Esophagus muscularis mucosa (tissue), 4 donors: ENCODE measurements at regions not wholly inside any gene's neighbourhood (a gene's known extent, or its start where the extent isn't known, plus 50 kb on each side); places are given as distances from the start of the nearest gene placed in this dataset.

Source experiments
- DNase-seq: peaks from one replicate; pipeline ENCODE4 v3.0.0-alpha.2; 2017; ENCODE audit errors: extremely low spot score
- H3K27ac ChIP-seq, 4 donors: fragments of 200-600 bp; sonication (generic); replicated peaks in 1 of 4; 1 replicate in 3 of 4; 2 replicates in 1 of 4; pipeline ENCODE4 v1.5.1; 2016 to 2019; ENCODE audit warnings: mild to moderate bottlenecking in 1 of 4
- H3K27me3 ChIP-seq, 4 donors: fragments of 200-600 bp; sonication (generic); one replicate each; pipeline versions ENCODE4 v1.5.1 to v1.6.0; 2016 to 2019
- H3K36me3 ChIP-seq, 4 donors: fragments of 200-600 bp; sonication (generic); one replicate each; pipeline ENCODE4 v1.5.1; 2016 to 2019
- H3K4me1 ChIP-seq, 4 donors: fragments of 200-600 bp; sonication (generic); one replicate each; pipeline ENCODE4 v1.5.1; 2016 to 2019
- H3K4me3 ChIP-seq, 4 donors: fragments of 200-600 bp; sonication (generic); 1 replicate in 2 of 4; 2 replicates in 2 of 4; pipeline ENCODE4 v1.5.1; 2016 to 2019; ENCODE audit warnings: mild to moderate bottlenecking in 4 of 4, moderate library complexity in 1 of 4
- H3K9me3 ChIP-seq, 4 donors: fragments of 200-600 bp; sonication (generic); 1 replicate in 3 of 4; 2 replicates in 1 of 4; pipeline ENCODE4 v1.5.1; 2016 to 2019
- EP300 ChIP-seq: sonication (generic); formaldehyde crosslinking; IDR thresholded peaks from one replicate; pipeline ENCODE4 v1.6.1; 2017; ENCODE audit warnings: antibody characterized with exemption
- POLR2A ChIP-seq: fragments of 450-650 bp; IDR thresholded peaks from one replicate; pipeline ENCODE4 v1.6.1; 2017; ENCODE audit warnings: antibody characterized with exemption, moderate library complexity, mild to moderate bottlenecking, low read depth
- POLR2AphosphoS5 ChIP-seq, 2 donors: sonication (generic); formaldehyde crosslinking; IDR thresholded peaks; one replicate each; pipeline ENCODE4 v1.6.1; 2017; ENCODE audit warnings: antibody characterized with exemption in 2 of 2
- WGBS: methylation state at CpG from one replicate; pipeline ENCODE4 v1.1.5; 2018; 5-methylcytosine and 5-hydroxymethylcytosine counted together
- intact Hi-C: fragments of 100-400 bp; cut with DNase I; formaldehyde crosslinking; loops from one replicate; pipeline ENCODE4 v1.15.1; 2023
- TF ChIP-seq, protein P1 (sequence below), 3 experiments: fragments of 200-600 bp in 2 of 3; fragments of 450-650 bp in 1 of 3; sonication (generic) in 2 of 3; IDR thresholded peaks; one replicate each; pipeline ENCODE4 v1.5.1; 2017 to 2019; ENCODE audit warnings: antibody characterized with exemption in 3 of 3, mild to moderate bottlenecking in 2 of 3, moderate library complexity in 1 of 3

DNA sequence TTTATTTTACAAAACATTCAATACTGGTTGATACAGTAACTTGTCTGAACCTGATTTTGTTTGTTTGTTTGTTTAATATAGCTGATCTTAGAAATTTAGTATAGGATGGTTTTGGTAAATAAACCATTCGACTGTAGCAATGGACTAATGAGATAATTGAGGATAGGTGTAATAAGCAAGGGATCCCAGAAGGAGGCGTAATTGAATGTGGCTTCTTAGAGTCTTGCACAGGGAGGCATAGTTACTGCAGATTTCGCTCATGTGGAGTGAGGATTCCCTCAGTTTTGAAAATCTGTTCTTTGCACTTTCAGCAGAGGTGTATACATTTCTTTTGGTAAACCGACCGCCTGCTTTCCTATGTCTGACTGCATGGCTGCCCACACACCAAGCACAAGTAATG lies 709.6 kb downstream of the SOCS6 start:
- Histone ChIP-seq H3K9me3 (no peaks in the 10 kb centered on the region), H3K4me3 (no peak overlapping the region), H3K27me3 (no peaks in the 10 kb centered on the region), H3K4me1 (no peaks in the 10 kb centered on the region), H3K36me3 (no peaks in the 10 kb centered on the region), H3K27ac (no peak overlapping the region)
- no peak for TF ChIP-seq POLR2AphosphoS5 (IDR thresholded peaks at IDR 0.05)
- TF ChIP-seq, protein P1, sequence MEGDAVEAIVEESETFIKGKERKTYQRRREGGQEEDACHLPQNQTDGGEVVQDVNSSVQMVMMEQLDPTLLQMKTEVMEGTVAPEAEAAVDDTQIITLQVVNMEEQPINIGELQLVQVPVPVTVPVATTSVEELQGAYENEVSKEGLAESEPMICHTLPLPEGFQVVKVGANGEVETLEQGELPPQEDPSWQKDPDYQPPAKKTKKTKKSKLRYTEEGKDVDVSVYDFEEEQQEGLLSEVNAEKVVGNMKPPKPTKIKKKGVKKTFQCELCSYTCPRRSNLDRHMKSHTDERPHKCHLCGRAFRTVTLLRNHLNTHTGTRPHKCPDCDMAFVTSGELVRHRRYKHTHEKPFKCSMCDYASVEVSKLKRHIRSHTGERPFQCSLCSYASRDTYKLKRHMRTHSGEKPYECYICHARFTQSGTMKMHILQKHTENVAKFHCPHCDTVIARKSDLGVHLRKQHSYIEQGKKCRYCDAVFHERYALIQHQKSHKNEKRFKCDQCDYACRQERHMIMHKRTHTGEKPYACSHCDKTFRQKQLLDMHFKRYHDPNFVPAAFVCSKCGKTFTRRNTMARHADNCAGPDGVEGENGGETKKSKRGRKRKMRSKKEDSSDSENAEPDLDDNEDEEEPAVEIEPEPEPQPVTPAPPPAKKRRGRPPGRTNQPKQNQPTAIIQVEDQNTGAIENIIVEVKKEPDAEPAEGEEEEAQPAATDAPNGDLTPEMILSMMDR (IDR thresholded peaks at IDR 0.05), result no peak
- TF ChIP-seq POLR2A, result no peak
- TF ChIP-seq EP300, result no peak
- 76% methylated on average over 5 of the region's 5 CpGs for WGBS
- DNase-seq, result no peak
- intact Hi-C loops, result no loop called here

DNA sequence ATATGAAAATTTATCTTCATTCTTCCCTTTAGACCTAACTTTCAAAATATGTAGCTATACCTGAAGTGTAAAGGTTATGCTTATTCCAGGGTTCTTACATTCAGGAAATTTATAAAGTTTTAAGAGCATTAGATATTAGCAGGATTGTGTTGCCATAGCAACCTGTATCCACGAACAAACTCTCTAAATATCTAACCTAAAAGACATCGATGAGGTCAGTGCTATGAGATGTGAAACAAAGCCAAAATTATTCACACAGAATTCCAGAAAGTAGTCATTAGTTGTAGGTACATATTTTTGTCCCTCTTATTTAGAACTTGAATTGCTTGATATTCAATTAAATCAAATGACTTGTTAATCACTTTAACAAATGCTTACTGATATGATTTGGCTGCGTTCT lies 705.3 kb downstream of the SOCS6 start:
- Histone ChIP-seq H3K27ac (no peak overlapping the region), H3K4me1 (no peaks in the 10 kb centered on the region), H3K27me3 (no peaks in the 10 kb centered on the region), H3K9me3 (no peaks in the 10 kb centered on the region), H3K4me3 (no peak overlapping the region), H3K36me3 (no peaks in the 10 kb centered on the region)
- TF ChIP-seq EP300 (no peak), POLR2AphosphoS5 (IDR thresholded peaks at IDR 0.05) (no peak), POLR2A (no peak)
- TF ChIP-seq, protein P1 (IDR thresholded peaks at IDR 0.05), result no peak
- DNase-seq, result no peak
- whole genome bisulfite sequencing, result 71% methylated on average over 3 of the region's 3 CpGs
- intact Hi-C loops, result no loop called here

DNA sequence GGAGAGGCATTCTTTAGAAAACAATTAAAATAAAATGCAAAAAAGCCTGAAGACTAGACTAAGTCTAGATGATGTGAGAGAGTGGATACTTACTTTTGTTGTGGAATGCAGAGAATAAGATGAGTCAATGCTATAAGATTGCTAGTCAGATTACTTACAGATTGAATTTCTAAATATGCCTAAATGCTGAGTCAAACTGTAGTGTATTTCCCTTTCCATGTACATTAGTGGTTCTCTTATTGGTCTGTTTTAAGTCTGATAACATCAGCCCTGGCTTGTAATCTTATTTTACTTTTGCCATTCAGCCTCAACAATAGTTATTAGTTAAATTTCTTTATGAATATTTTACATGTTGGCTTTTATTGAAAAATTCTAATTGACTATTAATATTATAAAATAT lies 702.7 kb downstream of the SOCS6 start:
- TF ChIP-seq POLR2A (no peak), EP300 (no peak), POLR2AphosphoS5 (IDR thresholded peaks at IDR 0.05) (no peak)
- TF ChIP-seq, protein P1 (IDR thresholded peaks at IDR 0.05), result no peak
- Histone ChIP-seq H3K9me3 (peaks cover 0 to 2% (median 0%) of the 10 kb centered on the region in 4 donors), H3K27ac (no peak overlapping the region), H3K27me3 (no peaks in the 10 kb centered on the region), H3K4me3 (no peak overlapping the region), H3K36me3 (no peaks in the 10 kb centered on the region), H3K4me1 (no peaks in the 10 kb centered on the region)
- no peak for DNase-seq
- intact Hi-C loops, result no loop called here

DNA sequence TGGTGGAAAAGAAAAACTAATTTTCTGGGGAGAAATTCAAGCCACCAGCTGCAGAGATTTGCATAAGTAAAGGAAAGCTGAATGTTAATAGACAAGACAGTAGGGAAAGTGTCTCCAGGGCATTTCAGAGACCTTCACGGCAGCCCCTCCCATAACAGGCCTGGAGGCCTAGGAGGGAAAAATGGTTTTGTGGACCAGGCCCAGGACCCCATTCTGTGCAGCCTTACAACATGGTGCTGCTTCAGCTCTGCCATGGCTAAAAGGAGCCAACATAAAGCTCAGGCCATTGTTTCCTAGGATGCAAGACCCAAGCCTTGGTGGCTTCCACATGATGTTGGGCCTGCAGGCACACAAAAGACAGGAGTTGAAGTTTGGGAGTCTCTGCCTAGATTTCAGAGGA lies 697.1 kb downstream of the SOCS6 start:
- TF ChIP-seq, protein P1 (IDR thresholded peaks at IDR 0.05), result no peak
- no peak for TF ChIP-seq EP300
- Histone ChIP-seq H3K4me1 (no peaks in the 10 kb centered on the region), H3K27me3 (no peaks in the 10 kb centered on the region), H3K36me3 (no peaks in the 10 kb centered on the region), H3K4me3 (no peak overlapping the region), H3K9me3 (peaks cover 0 to 10% (median 0%) of the 10 kb centered on the region in 4 donors), H3K27ac (no peak overlapping the region)
- no peak for DNase-seq
- intact Hi-C loops, result no loop called here
- 89% methylated on average over 1 of the region's 1 CpG for WGBS

DNA sequence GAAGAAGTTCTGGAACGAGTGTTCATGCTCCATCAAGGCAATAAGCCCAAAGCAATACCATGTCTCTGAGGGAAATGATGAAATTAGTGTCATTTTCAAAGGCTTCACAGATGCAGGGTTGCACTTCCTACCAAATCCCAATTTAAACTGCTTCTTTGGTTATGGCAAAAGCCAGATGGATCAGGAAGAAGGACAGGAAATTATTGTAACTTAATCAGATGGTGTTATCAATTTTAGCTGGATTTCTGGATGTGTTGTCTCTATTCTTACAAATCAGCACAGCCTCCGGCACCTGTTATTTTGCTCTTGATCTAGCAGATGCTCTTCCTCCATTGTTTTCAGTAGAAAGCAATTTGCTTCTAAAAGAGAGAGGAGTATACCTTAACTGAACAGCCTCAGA lies 693.4 kb downstream of the SOCS6 start:
- WGBS, result 66% methylated on average over 2 of the region's 2 CpGs
- Histone ChIP-seq H3K27me3 (no peaks in the 10 kb centered on the region), H3K27ac (no peak overlapping the region), H3K9me3 (peaks cover 0 to 10% (median 0%) of the 10 kb centered on the region in 4 donors), H3K36me3 (no peaks in the 10 kb centered on the region), H3K4me3 (no peak overlapping the region), H3K4me1 (no peaks in the 10 kb centered on the region)
- no peak for TF ChIP-seq POLR2AphosphoS5 (IDR thresholded peaks at IDR 0.05)
- TF ChIP-seq, protein P1 (IDR thresholded peaks at IDR 0.05), result no peak
- TF ChIP-seq EP300, result no peak
- no peak for TF ChIP-seq POLR2A
- DNase-seq, result no peak
- intact Hi-C loops, result no loop called here
